ENCODE measurements at regions not wholly inside any gene's neighbourhood (a gene's known extent, or its start where the extent isn't known, plus 50 kb on each side); places are given as distances from the start of the nearest gene placed in this dataset.

- Histone ChIP-seq H2AFZ (ENCODE audit: low read depth, low read length, severe bottlenecking) (no peak overlapping the region), H3K4me3 (ENCODE audit: insufficient read depth, low read length, poor library complexity, severe bottlenecking) (no peak overlapping the region), H3K9ac (ENCODE audit: low read length) (no peak overlapping the region), H3K27me3 (ENCODE audit: low read length) (no peaks in the 10 kb centered on the region), H3K4me2 (ENCODE audit: low read depth, low read length, poor library complexity, severe bottlenecking) (no peak overlapping the region), H3K79me2 (ENCODE audit: insufficient read depth, low read length) (no peaks in the 10 kb centered on the region), H3K27ac (ENCODE audit: low read depth, low read length) (no peak overlapping the region), H3K36me3 (ENCODE audit: low read length) (no peaks in the 10 kb centered on the region), H3F3A (ENCODE audit: insufficient read depth) (no peaks in the 10 kb centered on the region), H4K20me1 (ENCODE audit: low read depth, low read length) (no peaks in the 10 kb centered on the region), H3K9me3 (ENCODE audit: insufficient read depth, low read length) (no peaks in the 10 kb centered on the region), H3K9me2 (replicated peaks; ENCODE audit: insufficient read depth, low read length) (no peaks in the 10 kb centered on the region)
- TF ChIP-seq CTCF (IDR thresholded peaks at IDR 0.05; ENCODE audit: insufficient read depth, low read length, poor library complexity, severe bottlenecking) = no peak
- TF ChIP-seq EZH2phosphoT487 (conservative IDR thresholded peaks at IDR 0.05; ENCODE audit: low read length) = no peak
Measured at GRCh38 chr22:46029036-46029435, 52.1 kb upstream of the WNT7B start.

- Histone ChIP-seq H3K27ac (ENCODE audit: low read depth, low read length) (no peak overlapping the region), H3K36me3 (ENCODE audit: low read length) (no peaks in the 10 kb centered on the region), H3K9me2 (replicated peaks; ENCODE audit: insufficient read depth, low read length) (no peaks in the 10 kb centered on the region), H3K9me3 (ENCODE audit: insufficient read depth, low read length) (peaks cover 2% of the 10 kb centered on the region; the same call in 1 of the 2 replicates), H3K4me3 (ENCODE audit: insufficient read depth, low read length, poor library complexity, severe bottlenecking) (no peak overlapping the region), H3F3A (ENCODE audit: insufficient read depth) (no peaks in the 10 kb centered on the region), H3K27me3 (ENCODE audit: low read length) (no peaks in the 10 kb centered on the region), H3K79me2 (ENCODE audit: insufficient read depth, low read length) (no peaks in the 10 kb centered on the region), H3K4me2 (ENCODE audit: low read depth, low read length, poor library complexity, severe bottlenecking) (no peak overlapping the region), H3K9ac (ENCODE audit: low read length) (no peak overlapping the region), H4K20me1 (ENCODE audit: low read depth, low read length) (no peaks in the 10 kb centered on the region), H2AFZ (ENCODE audit: low read depth, low read length, severe bottlenecking) (no peak overlapping the region)
- no peak for TF ChIP-seq CTCF (IDR thresholded peaks at IDR 0.05; ENCODE audit: insufficient read depth, low read length, poor library complexity, severe bottlenecking)
- TF ChIP-seq EZH2phosphoT487 (conservative IDR thresholded peaks at IDR 0.05; ENCODE audit: low read length) = no peak
Measured at GRCh38 chr22:46029574-46030200, 52.7 kb upstream of the WNT7B start.

DNA sequence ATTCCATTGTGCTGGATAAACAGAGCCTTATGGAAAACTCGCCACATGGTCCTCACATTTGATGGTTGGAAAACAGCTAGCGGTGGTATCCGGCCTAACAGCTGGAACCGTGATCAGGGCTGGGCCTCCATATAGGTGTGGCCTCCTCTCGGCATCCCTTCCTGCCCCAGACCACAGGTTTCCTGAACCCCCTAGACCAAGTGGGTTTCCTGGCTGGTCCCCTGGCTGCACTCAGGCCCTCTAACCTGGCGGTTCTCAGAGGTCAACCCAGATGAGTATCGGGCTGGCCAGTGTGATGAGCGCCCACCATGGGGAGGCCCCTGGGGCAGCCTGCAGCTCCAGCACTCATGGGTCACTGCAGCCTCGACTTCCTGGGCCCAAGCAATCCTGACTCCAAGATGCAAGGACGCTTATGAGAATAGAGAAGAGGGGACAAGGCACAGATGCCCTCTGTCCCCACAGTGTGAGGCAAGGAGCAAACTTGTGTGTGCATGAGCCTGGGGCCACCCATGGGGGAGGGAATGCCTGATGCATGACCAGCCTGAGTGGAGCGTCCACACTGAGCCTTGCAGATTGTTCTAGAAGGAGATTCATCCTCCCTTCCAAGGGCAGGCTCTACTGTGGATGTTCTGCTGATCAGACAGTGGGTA, 53.4 kb upstream of the WNT7B start:
- H3K27ac ChIP-seq (ENCODE audit: low read depth, low read length) = no peak overlapping the region
- no peak overlapping the region for H3K4me3 ChIP-seq (ENCODE audit: insufficient read depth, low read length, poor library complexity, severe bottlenecking)
- no peaks in the 10 kb centered on the region for H4K20me1 ChIP-seq (ENCODE audit: low read depth, low read length)
- H3K27me3 ChIP-seq (ENCODE audit: low read length) = no peaks in the 10 kb centered on the region
- TF ChIP-seq EZH2phosphoT487 (conservative IDR thresholded peaks at IDR 0.05; ENCODE audit: low read length) (no peak), CTCF (IDR thresholded peaks at IDR 0.05; ENCODE audit: insufficient read depth, low read length, poor library complexity, severe bottlenecking) (no peak)
- H3K79me2 ChIP-seq (ENCODE audit: insufficient read depth, low read length) = no peaks in the 10 kb centered on the region
- no peak overlapping the region for H3K4me2 ChIP-seq (ENCODE audit: low read depth, low read length, poor library complexity, severe bottlenecking)
- no peaks in the 10 kb centered on the region for H3F3A ChIP-seq (ENCODE audit: insufficient read depth)
- H3K9me3 ChIP-seq (ENCODE audit: insufficient read depth, low read length) = peaks cover 6% of the 10 kb centered on the region; the same call in 1 of the 2 replicates
- no peaks in the 10 kb centered on the region for H3K9me2 ChIP-seq (replicated peaks; ENCODE audit: insufficient read depth, low read length)
- no peak overlapping the region for H2AFZ ChIP-seq (ENCODE audit: low read depth, low read length, severe bottlenecking)
- H3K9ac ChIP-seq (ENCODE audit: low read length) = no peak overlapping the region
- no peaks in the 10 kb centered on the region for H3K36me3 ChIP-seq (ENCODE audit: low read length)

All from SU-DHL-6 (cell line).